ENCODE measurements at regions not wholly inside any gene's neighbourhood (a gene's known extent, or its start where the extent isn't known, plus 50 kb on each side); places are given as distances from the start of the nearest gene placed in this dataset.

DNA sequence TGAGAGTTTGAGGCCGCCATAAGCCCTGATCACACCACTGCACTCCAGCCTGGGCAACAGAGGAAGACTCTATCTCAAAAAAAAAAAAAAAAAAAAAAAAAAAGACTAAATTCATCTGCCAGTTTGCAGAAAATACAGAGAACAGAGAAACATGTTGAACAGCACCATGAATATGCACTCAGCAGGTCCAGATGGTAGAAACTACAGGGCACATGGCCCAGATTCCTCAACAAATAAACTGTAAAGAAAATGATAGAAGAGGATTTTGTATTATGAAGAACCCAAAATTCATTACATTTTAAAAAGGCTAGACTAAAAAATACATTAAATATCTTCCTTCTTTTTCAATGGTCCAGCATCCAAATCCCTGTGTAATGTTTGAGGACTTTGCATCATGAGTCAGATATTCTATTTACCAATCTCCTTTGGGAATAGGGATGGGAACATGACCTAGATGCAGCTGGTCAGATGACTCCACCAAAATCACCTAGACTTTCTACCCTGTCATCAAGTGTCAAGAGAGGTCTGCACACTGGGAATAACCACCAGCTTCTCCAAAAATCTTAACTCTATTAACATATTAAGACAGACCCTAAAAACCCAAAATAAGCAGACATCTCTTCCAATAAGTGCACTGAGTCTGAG, 189.1 kb upstream of the TCF21 start:
- DNase-seq (ENCODE audit: low read depth in 1 of 2, low spot score in 1 of 2) = no peak
- TF ChIP-seq, protein P1, sequence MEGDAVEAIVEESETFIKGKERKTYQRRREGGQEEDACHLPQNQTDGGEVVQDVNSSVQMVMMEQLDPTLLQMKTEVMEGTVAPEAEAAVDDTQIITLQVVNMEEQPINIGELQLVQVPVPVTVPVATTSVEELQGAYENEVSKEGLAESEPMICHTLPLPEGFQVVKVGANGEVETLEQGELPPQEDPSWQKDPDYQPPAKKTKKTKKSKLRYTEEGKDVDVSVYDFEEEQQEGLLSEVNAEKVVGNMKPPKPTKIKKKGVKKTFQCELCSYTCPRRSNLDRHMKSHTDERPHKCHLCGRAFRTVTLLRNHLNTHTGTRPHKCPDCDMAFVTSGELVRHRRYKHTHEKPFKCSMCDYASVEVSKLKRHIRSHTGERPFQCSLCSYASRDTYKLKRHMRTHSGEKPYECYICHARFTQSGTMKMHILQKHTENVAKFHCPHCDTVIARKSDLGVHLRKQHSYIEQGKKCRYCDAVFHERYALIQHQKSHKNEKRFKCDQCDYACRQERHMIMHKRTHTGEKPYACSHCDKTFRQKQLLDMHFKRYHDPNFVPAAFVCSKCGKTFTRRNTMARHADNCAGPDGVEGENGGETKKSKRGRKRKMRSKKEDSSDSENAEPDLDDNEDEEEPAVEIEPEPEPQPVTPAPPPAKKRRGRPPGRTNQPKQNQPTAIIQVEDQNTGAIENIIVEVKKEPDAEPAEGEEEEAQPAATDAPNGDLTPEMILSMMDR (IDR thresholded peaks at IDR 0.05; ENCODE audit: insufficient read depth, low read length) = no peak
- TF ChIP-seq POLR2AphosphoS5 (IDR thresholded peaks at IDR 0.05; ENCODE audit: low read depth) (no peak), GABPA (IDR thresholded peaks at IDR 0.05; ENCODE audit: low read depth) (no peak), SPI1 (IDR thresholded peaks at IDR 0.05; ENCODE audit: borderline replicate concordance, low read depth) (no peak)
- TF ChIP-seq, protein P2, sequence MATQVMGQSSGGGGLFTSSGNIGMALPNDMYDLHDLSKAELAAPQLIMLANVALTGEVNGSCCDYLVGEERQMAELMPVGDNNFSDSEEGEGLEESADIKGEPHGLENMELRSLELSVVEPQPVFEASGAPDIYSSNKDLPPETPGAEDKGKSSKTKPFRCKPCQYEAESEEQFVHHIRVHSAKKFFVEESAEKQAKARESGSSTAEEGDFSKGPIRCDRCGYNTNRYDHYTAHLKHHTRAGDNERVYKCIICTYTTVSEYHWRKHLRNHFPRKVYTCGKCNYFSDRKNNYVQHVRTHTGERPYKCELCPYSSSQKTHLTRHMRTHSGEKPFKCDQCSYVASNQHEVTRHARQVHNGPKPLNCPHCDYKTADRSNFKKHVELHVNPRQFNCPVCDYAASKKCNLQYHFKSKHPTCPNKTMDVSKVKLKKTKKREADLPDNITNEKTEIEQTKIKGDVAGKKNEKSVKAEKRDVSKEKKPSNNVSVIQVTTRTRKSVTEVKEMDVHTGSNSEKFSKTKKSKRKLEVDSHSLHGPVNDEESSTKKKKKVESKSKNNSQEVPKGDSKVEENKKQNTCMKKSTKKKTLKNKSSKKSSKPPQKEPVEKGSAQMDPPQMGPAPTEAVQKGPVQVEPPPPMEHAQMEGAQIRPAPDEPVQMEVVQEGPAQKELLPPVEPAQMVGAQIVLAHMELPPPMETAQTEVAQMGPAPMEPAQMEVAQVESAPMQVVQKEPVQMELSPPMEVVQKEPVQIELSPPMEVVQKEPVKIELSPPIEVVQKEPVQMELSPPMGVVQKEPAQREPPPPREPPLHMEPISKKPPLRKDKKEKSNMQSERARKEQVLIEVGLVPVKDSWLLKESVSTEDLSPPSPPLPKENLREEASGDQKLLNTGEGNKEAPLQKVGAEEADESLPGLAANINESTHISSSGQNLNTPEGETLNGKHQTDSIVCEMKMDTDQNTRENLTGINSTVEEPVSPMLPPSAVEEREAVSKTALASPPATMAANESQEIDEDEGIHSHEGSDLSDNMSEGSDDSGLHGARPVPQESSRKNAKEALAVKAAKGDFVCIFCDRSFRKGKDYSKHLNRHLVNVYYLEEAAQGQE (IDR thresholded peaks at IDR 0.05; ENCODE audit: insufficient replicate concordance, low read depth) = no peak
- no peaks in the 10 kb centered on the region for H3K27me3 ChIP-seq (ENCODE audit: insufficient read depth, poor library complexity, severe bottlenecking)
- no peak overlapping the region for H3K27ac ChIP-seq (replicated peaks)
- H3K4me3 ChIP-seq (replicated peaks; ENCODE audit: insufficient read depth, low read length) = no peak overlapping the region

DNA sequence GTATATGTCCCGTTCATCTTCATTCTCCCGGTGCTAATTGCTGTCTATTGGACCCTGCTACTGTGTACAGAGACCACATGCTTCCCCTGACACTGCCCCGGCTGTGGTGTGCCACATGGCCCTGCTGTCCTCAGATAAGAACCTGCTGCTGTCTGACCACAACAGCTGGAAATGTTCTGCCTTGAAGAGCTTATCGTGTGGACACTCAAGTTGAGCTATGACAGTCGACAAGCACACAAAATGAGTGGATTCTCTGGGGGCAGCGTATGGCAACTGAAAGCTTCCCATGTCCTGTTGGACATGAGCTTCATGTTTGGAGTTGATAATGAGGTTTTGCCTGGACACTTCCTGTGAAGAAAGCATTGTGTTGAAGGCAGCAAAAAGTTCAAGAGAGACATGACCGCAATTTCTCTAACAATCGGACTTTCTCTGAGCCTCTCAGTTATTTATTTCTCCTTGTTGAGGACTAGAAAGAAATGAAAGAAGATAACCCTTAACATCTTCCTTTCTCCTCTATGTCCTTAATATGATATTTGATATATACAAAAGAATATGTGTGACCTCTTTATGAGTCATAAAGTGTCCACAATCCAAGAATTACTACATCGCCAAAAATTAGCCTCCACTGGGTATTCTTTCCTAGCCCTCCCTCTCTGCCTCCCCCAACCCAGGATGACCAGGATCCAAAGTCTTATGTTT, 187.1 kb upstream of the TCF21 start:
- no peak overlapping the region for H3K27ac ChIP-seq (replicated peaks)

DNA sequence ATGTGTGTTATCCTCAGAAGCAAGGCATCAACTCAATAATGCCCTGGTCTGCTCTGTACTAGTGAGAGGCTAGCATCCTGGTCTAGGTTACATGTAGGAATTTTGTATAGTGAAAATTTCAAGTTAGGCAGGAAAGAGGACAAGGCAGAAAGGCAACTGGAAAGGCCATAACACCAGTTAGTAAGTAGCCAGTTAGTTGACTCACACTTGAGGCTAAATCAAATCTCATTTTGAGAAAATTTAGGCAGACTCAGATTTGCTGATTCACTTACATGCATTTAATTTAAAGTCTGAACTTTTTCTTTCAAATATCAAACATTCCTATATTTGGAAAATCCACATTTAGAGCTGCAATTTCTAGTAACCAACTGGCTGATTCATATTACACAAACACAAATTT, 184.5 kb upstream of the TCF21 start:
- DNase-seq (ENCODE audit: low read depth in 1 of 2, low spot score in 1 of 2) = no peak
- Histone ChIP-seq H3K27me3 (ENCODE audit: insufficient read depth, poor library complexity, severe bottlenecking) (no peaks in the 10 kb centered on the region), H3K27ac (replicated peaks) (no peak overlapping the region), H3K4me3 (replicated peaks; ENCODE audit: insufficient read depth, low read length) (no peak overlapping the region)
- TF ChIP-seq GABPA (IDR thresholded peaks at IDR 0.05; ENCODE audit: low read depth) (no peak), SPI1 (IDR thresholded peaks at IDR 0.05; ENCODE audit: borderline replicate concordance, low read depth) (no peak), POLR2AphosphoS5 (IDR thresholded peaks at IDR 0.05; ENCODE audit: low read depth) (no peak)
- TF ChIP-seq, protein P2 (IDR thresholded peaks at IDR 0.05; ENCODE audit: insufficient replicate concordance, low read depth) = no peak
- TF ChIP-seq, protein P1 (IDR thresholded peaks at IDR 0.05; ENCODE audit: insufficient read depth, low read length) = no peak

More for the DNA sequence above, 187.1 kb upstream of the TCF21 start:
- TF ChIP-seq POLR2AphosphoS5 (IDR thresholded peaks at IDR 0.05; ENCODE audit: low read depth) (no peak), GABPA (IDR thresholded peaks at IDR 0.05; ENCODE audit: low read depth) (no peak), SPI1 (IDR thresholded peaks at IDR 0.05; ENCODE audit: borderline replicate concordance, low read depth) (no peak)
- TF ChIP-seq, protein P2 (IDR thresholded peaks at IDR 0.05; ENCODE audit: insufficient replicate concordance, low read depth) = no peak
- TF ChIP-seq, protein P1 (IDR thresholded peaks at IDR 0.05; ENCODE audit: insufficient read depth, low read length) = no peak
- no peaks in the 10 kb centered on the region for H3K27me3 ChIP-seq (ENCODE audit: insufficient read depth, poor library complexity, severe bottlenecking)
- DNase-seq (ENCODE audit: low read depth in 1 of 2, low spot score in 1 of 2) = no peak
- H3K4me3 ChIP-seq (replicated peaks; ENCODE audit: insufficient read depth, low read length) = no peak overlapping the region

All from HL-60 (cell line).